Brain pericyte (primary cell): ENCODE measurements at regions not wholly inside any gene's neighbourhood (a gene's known extent, or its start where the extent isn't known, plus 50 kb on each side); places are given as distances from the start of the nearest gene placed in this dataset.

Source experiments
- DNase-seq: peaks from one replicate; pipeline ENCODE4 v3.0.0-alpha.2; 2012; ENCODE audit warnings: low read depth, low spot score

DNA sequence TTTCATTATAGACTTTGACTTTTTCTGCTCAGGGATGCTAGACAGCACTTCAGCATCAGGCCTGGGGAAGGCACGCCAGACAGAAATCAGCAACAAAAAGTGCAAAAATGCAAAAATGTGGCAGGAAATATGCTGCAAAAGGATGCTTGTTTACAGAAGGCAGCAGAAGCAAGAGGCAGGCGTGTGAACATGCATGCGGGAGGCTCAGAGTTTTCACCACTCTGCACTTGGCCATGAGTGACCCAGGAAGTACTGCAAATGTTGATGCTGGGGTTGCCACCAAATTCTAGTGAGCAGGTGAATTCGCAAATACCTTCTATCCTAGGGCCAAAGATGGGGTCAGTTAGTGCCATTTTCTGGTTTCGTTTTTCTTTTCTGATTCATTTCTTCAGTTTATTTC is 55.5 kb upstream of the ALKAL2 start:
- DNase-seq = no peak

DNA sequence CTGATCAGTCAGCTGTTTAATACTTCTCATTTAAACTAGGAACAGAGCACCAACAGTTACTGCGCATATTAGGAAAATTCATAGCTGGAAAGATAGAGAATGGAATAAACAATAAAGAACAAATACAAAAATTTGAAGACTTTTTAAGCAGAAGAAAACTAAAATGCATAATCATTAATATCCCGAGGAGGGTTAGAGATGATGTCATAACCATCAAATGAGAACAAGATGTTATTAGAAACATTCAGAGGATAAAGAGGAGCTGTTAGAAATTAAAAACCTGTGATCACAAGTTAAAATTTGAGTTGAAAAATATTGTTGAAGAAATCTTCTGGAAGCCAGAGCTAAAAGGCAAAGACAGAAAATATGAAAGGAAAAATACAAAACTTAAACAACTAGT is 54.0 kb upstream of the ALKAL2 start:
- DNase-seq = no peak

DNA sequence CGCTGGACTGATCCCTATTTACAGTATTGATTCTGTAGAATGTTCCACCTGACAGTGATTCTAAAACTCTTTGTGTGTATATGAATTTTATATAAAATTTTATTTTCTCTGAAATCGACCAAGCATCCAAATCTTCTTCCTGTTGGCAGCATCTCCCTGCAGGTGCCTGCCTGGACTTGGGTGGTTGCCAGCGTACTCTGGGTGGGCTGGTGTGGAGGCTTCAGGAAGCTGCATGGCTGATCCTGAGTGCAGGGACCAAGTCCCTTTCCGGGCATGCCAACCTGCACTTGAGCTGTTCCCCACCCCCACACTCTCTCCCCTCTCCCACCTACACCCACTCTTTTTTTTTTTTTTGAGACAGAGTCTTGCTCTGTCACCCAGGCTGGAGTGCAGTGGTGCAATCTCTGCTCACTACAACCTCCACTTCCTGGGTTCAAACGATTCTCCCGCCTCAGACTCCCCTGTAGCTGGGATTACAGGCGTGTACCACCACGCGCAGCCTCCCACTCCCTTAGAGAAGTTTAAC is 53.2 kb upstream of the ALKAL2 start:
- no peak for DNase-seq
